ENCODE measurements at regions not wholly inside any gene's neighbourhood (a gene's known extent, or its start where the extent isn't known, plus 50 kb on each side); places are given as distances from the start of the nearest gene placed in this dataset.

DNA sequence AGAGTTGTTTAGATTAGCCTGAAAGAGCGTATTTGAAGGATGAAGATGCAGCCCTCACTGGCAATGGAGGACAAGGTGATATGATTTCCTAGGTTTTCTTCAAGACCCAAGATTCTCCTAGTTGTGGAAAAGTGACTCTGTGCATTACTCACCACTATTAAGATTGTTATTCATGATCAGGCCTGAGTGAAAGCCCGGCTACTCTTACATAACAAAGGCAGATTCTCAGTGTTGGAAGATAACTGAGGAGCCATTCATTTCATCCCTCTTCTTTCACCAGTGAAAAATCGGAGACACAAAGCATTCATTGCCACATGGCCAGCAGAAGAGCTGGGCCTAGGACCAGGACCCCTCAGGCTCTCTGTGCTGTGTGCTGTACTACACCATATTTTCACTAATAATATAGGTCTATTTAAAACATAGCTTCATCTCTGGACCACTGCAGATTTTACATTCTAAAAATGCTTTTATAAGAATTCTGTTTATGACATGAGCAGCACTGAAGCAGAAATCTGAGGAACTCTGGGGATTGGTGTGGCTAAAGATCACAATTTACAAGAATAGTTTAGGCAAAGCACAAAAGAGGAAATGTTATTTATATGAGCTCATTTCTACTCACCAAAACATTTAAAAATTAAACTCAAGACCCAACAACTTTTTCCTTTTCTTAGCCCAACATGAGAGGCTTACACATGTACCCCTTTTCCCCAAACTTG is 181.9 kb upstream of the CCN2 start:
- CTCF ChIA-PET (ENCODE audit: partially characterized antibody): no interaction called here
- H3K4me3 Mint-ChIP-seq: no peak overlapping the region
- no peaks in the 10 kb centered on the region for H3K4me1 Mint-ChIP-seq
- Histone ChIP-seq H3K9me3 (ENCODE audit: control insufficient read depth in 1 of 2, low read length in 2 of 2) (no peaks in the 10 kb centered on the region), H3K4me3 (ENCODE audit: low read length in 2 of 2) (no peak overlapping the region), H3K27me3 (ENCODE audit: insufficient read depth, low read length) (no peaks in the 10 kb centered on the region), H3K36me3 (ENCODE audit: insufficient read depth, low read length) (no peaks in the 10 kb centered on the region), H3K4me1 (ENCODE audit: insufficient read depth, low read length) (no peaks in the 10 kb centered on the region), H3K27ac (ENCODE audit: low read depth, low read length) (no peak overlapping the region)
- no peak overlapping the region for H3K27ac Mint-ChIP-seq
- H3K27me3 Mint-ChIP-seq: peaks cover 0 to 1% of the 10 kb centered on the region in 2 donors
- no peaks in the 10 kb centered on the region for H3K36me3 Mint-ChIP-seq
- no peak for DNase-seq
- POLR2A ChIA-PET (ENCODE audit: partially characterized antibody): no interaction called here
- intact Hi-C loops (cut with micrococcal nuclease): no loop called here
- H3K9me3 Mint-ChIP-seq: peaks cover 0 to 4% (median 0%) of the 10 kb centered on the region in 8 donors

DNA sequence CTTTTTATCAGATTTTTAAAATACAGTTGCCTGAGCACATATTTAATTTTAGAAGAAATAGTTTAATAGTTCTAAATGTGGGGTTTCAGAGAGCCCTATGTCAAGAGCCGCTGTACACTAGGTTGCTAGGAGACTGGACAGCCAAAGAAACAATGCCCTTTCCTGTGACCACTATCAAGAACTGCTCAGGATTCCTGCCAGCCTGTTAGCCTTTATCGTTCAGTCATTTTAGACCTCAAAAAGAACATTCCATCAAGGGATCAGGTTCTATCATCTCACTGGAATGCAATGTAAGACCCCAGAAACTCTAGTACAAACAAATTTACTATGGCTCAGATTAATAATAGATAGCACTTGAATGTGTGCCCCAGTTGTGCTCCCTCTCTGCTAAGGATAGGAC is 181.2 kb upstream of the CCN2 start:
- Mint-ChIP-seq H3K27ac (no peak overlapping the region), H3K4me3 (no peak overlapping the region), H3K9me3 (peaks cover 0 to 4% (median 0%) of the 10 kb centered on the region in 8 donors), H3K36me3 (no peaks in the 10 kb centered on the region), H3K4me1 (no peaks in the 10 kb centered on the region), H3K27me3 (peaks cover under 1 to 1% of the 10 kb centered on the region in 2 donors)
- no peak overlapping the region for H3K4me3 ChIP-seq (ENCODE audit: low read length in 2 of 2)
- H3K9me3 ChIP-seq (ENCODE audit: control insufficient read depth in 1 of 2, low read length in 2 of 2): no peaks in the 10 kb centered on the region
- no peaks in the 10 kb centered on the region for H3K36me3 ChIP-seq (ENCODE audit: insufficient read depth, low read length)
- H3K27ac ChIP-seq (ENCODE audit: low read depth, low read length): no peak overlapping the region
- DNase-seq: no peak
- no peaks in the 10 kb centered on the region for H3K27me3 ChIP-seq (ENCODE audit: insufficient read depth, low read length)
- POLR2A ChIA-PET (ENCODE audit: partially characterized antibody): no interaction called here
- intact Hi-C loops (cut with micrococcal nuclease): no loop called here
- no peaks in the 10 kb centered on the region for H3K4me1 ChIP-seq (ENCODE audit: insufficient read depth, low read length)
- CTCF ChIA-PET (ENCODE audit: partially characterized antibody): no interaction called here

DNA sequence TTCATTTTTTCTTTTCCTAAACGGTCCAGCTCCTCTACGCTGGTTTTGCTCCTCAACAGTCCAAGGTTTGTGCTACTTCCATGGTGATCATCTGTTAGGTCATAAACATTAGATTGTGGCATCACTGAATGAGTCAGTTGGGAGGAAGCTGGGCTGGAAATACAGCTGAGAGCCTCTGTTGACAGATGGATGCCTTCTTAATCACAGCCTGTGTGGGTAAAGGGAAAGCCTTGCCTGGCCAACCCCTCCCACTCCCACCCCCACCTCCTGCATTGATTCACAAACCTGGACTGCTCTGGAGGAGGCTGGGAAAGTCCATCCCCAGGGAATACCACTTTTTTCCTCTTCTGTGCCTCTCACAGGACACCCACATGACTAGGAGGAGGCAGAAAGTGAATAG is 180.6 kb upstream of the CCN2 start:
- ChIA-PET CTCF (ENCODE audit: partially characterized antibody) (no interaction called here), POLR2A (ENCODE audit: partially characterized antibody) (no interaction called here)
- Mint-ChIP-seq H3K36me3 (no peaks in the 10 kb centered on the region), H3K4me1 (no peaks in the 10 kb centered on the region), H3K27me3 (peaks cover 1% of the 10 kb centered on the region in 2 donors), H3K4me3 (no peak overlapping the region), H3K27ac (no peak overlapping the region), H3K9me3 (peaks cover 0 to 4% (median 0%) of the 10 kb centered on the region in 8 donors)
- H3K27ac ChIP-seq (ENCODE audit: low read depth, low read length): no peak overlapping the region
- H3K27me3 ChIP-seq (ENCODE audit: insufficient read depth, low read length): no peaks in the 10 kb centered on the region
- H3K4me1 ChIP-seq (ENCODE audit: insufficient read depth, low read length): no peaks in the 10 kb centered on the region
- DNase-seq: no peak
- no peak overlapping the region for H3K4me3 ChIP-seq (ENCODE audit: low read length in 2 of 2)
- no peaks in the 10 kb centered on the region for H3K36me3 ChIP-seq (ENCODE audit: insufficient read depth, low read length)
- H3K9me3 ChIP-seq (ENCODE audit: control insufficient read depth in 1 of 2, low read length in 2 of 2): no peaks in the 10 kb centered on the region
- intact Hi-C loops (cut with micrococcal nuclease): no loop called here

DNA sequence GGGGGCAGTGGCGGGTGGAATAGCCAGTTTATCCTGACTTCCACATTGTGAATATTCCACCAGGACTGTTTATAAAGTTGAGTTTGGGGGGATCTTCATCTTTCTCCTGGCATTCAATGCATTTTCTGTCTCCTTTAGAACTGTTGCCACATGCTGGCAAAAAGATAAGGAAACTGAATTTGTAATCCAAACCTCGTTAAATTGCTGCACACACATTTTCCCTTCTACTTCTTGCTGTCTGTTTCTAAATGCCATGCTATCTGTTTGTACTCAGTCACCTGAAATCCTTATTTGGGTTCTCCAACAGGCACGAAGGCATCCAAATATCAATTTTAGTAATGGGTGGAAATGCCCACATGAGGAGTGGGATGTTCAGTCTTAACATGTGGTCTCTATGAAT is 180.2 kb upstream of the CCN2 start:
- no peak overlapping the region for H3K4me3 ChIP-seq (ENCODE audit: low read length in 2 of 2)
- no peak overlapping the region for H3K27ac Mint-ChIP-seq
- H3K4me1 ChIP-seq (ENCODE audit: insufficient read depth, low read length): no peaks in the 10 kb centered on the region
- peaks cover 1% of the 10 kb centered on the region in 2 donors for H3K27me3 Mint-ChIP-seq
- H3K9me3 ChIP-seq (ENCODE audit: control insufficient read depth in 1 of 2, low read length in 2 of 2): no peaks in the 10 kb centered on the region
- H3K27ac ChIP-seq (ENCODE audit: low read depth, low read length): no peak overlapping the region
- H3K9me3 Mint-ChIP-seq: peaks cover 0 to 4% (median 0%) of the 10 kb centered on the region in 8 donors
- DNase-seq: no peak
- no peak overlapping the region for H3K4me3 Mint-ChIP-seq
- ChIA-PET CTCF (ENCODE audit: partially characterized antibody) (interaction anchor here (0.6 kb wide), 1 partner anchor 400 kb away, joined by 3 read pairs; no protein-coding TSS in a partner anchor), POLR2A (ENCODE audit: partially characterized antibody) (no interaction called here)
- H3K36me3 Mint-ChIP-seq: no peaks in the 10 kb centered on the region
- no peaks in the 10 kb centered on the region for H3K4me1 Mint-ChIP-seq
- intact Hi-C loops (cut with micrococcal nuclease): no loop called here
- no peaks in the 10 kb centered on the region for H3K27me3 ChIP-seq (ENCODE audit: insufficient read depth, low read length)
- H3K36me3 ChIP-seq (ENCODE audit: insufficient read depth, low read length): no peaks in the 10 kb centered on the region

DNA sequence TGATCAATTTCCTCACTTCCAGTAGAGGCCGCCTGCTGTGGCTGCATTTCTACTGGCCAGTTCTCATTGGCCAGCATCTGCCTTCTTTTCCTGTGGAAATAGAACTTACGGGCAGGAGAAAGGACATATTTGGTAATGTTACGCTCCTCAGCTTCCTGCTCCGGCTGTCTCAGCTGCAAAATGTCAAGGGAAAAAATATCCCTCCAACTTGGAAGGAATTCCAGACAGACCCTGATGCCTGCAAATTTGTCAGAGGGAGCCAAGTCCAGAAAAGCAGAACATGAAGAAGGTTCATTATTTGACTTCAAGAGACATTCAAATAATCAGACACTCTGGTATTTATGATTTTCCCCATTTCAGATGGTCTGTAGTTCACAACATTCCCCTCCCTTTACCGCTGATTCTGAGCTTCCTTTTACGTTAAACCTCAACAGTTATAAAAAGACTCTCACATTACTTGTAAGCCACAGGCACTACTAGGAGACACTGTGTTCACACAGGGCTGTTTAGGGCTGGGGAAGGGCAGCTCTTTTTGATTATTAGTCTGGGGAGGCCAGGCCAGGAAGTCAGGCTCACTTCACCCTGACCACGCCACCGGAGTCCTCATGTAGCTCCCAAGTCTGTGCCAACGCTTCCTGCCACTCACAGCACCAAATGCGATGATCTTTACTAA is 179.6 kb upstream of the CCN2 start:
- Histone ChIP-seq H3K9me3 (ENCODE audit: control insufficient read depth in 1 of 2, low read length in 2 of 2) (no peaks in the 10 kb centered on the region), H3K27ac (ENCODE audit: low read depth, low read length) (no peak overlapping the region), H3K4me3 (ENCODE audit: low read length in 2 of 2) (no peak overlapping the region), H3K4me1 (ENCODE audit: insufficient read depth, low read length) (no peaks in the 10 kb centered on the region), H3K27me3 (ENCODE audit: insufficient read depth, low read length) (no peaks in the 10 kb centered on the region), H3K36me3 (ENCODE audit: insufficient read depth, low read length) (no peaks in the 10 kb centered on the region)
- H3K4me3 Mint-ChIP-seq: no peak overlapping the region
- peaks cover 0 to 4% (median 0%) of the 10 kb centered on the region in 8 donors for H3K9me3 Mint-ChIP-seq
- no peak for DNase-seq
- H3K27me3 Mint-ChIP-seq: peaks cover 1% of the 10 kb centered on the region in 2 donors
- no peaks in the 10 kb centered on the region for H3K4me1 Mint-ChIP-seq
- H3K27ac Mint-ChIP-seq: no peak overlapping the region
- intact Hi-C loops (cut with micrococcal nuclease): no loop called here
- CTCF ChIA-PET (ENCODE audit: partially characterized antibody): interaction anchor here (0.6 kb wide), 1 partner anchor 400 kb away, joined by 3 read pairs; no protein-coding TSS in a partner anchor
- POLR2A ChIA-PET (ENCODE audit: partially characterized antibody): no interaction called here
- H3K36me3 Mint-ChIP-seq: no peaks in the 10 kb centered on the region

DNA sequence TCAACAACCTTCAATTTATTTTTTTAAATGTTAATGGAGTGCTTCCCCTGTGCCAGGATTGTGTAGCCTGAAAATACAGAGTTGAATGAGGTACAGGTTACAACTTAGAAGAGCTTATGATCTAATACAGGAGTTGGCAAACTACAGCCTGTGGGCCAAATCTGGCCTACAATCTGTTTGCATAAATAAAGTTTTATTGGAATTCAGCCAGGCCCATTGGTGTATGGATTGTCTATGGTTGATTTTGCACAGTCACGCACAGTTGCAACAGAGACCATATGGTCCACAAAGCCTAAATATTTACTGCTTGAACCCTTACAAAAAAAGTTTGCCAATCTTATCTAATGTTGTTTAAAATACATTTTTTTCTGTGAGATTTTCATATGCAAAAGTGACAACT is 177.3 kb upstream of the CCN2 start:
- no peaks in the 10 kb centered on the region for H3K36me3 ChIP-seq (ENCODE audit: insufficient read depth, low read length)
- H3K27me3 ChIP-seq (ENCODE audit: insufficient read depth, low read length): no peaks in the 10 kb centered on the region
- Mint-ChIP-seq H3K27me3 (peaks cover 1 to 3% of the 10 kb centered on the region in 2 donors), H3K4me3 (no peak overlapping the region), H3K9me3 (peaks cover 0 to 4% (median 0%) of the 10 kb centered on the region in 8 donors), H3K27ac (no peak overlapping the region), H3K4me1 (no peaks in the 10 kb centered on the region), H3K36me3 (no peaks in the 10 kb centered on the region)
- POLR2A ChIA-PET (ENCODE audit: partially characterized antibody): no interaction called here
- H3K4me1 ChIP-seq (ENCODE audit: insufficient read depth, low read length): no peaks in the 10 kb centered on the region
- no peaks in the 10 kb centered on the region for H3K9me3 ChIP-seq (ENCODE audit: control insufficient read depth in 1 of 2, low read length in 2 of 2)
- no peak overlapping the region for H3K27ac ChIP-seq (ENCODE audit: low read depth, low read length)
- intact Hi-C loops (cut with micrococcal nuclease): no loop called here
- DNase-seq: no peak
- CTCF ChIA-PET (ENCODE audit: partially characterized antibody): no interaction called here
- no peak overlapping the region for H3K4me3 ChIP-seq (ENCODE audit: low read length in 2 of 2)

DNA sequence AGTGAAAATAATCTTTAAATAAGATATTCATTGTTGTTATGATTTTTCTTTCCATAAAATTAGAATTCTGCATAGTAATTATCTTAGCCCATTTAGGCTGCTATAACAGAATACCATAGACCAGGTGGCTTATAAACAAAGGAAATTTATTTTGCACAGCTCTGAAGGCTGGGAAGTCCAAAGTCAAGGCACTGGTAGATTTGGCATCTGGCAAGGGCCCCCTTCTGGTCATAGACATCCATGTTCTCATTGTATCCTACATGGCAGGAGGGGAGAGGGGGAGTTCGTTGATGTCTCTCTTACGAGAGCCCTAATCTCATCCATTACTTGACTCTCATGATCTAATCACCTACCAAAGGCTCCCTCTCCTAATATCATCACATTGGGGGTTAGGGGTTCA is 175.0 kb upstream of the CCN2 start:
- no peak overlapping the region for H3K4me3 ChIP-seq (ENCODE audit: low read length in 2 of 2)
- H3K27me3 Mint-ChIP-seq: peaks cover 1 to 3% of the 10 kb centered on the region in 2 donors
- intact Hi-C loops (cut with micrococcal nuclease): no loop called here
- no peaks in the 10 kb centered on the region for H3K36me3 Mint-ChIP-seq
- H3K27me3 ChIP-seq (ENCODE audit: insufficient read depth, low read length): no peaks in the 10 kb centered on the region
- no peaks in the 10 kb centered on the region for H3K4me1 ChIP-seq (ENCODE audit: insufficient read depth, low read length)
- no peaks in the 10 kb centered on the region for H3K4me1 Mint-ChIP-seq
- peaks cover 0 to 4% (median 0%) of the 10 kb centered on the region in 8 donors for H3K9me3 Mint-ChIP-seq
- DNase-seq: no peak
- H3K36me3 ChIP-seq (ENCODE audit: insufficient read depth, low read length): no peaks in the 10 kb centered on the region
- CTCF ChIA-PET (ENCODE audit: partially characterized antibody): no interaction called here
- H3K4me3 Mint-ChIP-seq: no peak overlapping the region
- no peak overlapping the region for H3K27ac ChIP-seq (ENCODE audit: low read depth, low read length)
- H3K9me3 ChIP-seq (ENCODE audit: control insufficient read depth in 1 of 2, low read length in 2 of 2): no peaks in the 10 kb centered on the region
- H3K27ac Mint-ChIP-seq: no peak overlapping the region
- POLR2A ChIA-PET (ENCODE audit: partially characterized antibody): no interaction called here

All from CD4-positive, alpha-beta memory T cell (primary cell).